ENCODE measurements at regions not wholly inside any gene's neighbourhood (a gene's known extent, or its start where the extent isn't known, plus 50 kb on each side); places are given as distances from the start of the nearest gene placed in this dataset.

- DNase-seq, result no peak
These were observed 190.6 kb upstream of the NEIL3 start for GRCh38 chr4:177119021-177119471.

DNA sequence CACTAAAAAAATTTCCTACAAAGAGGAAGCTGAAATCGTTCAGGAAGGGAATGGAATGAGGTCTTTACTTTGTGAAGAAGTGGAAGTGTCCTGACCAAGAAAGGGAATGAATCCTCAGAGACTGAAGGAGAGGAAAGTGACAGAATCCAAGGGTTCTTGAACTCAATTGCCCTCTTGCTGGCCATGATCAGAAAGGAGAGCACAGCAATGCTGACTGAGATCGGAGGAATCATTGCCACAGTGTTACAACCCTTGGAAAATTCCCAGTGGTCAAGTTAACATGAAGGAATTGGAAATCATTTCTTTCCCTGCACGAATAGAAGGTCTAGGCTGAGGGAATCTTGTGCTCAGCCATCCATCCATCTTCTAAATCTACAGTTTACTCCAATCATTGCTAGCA is 190.0 kb upstream of the NEIL3 start:
- DNase-seq, result no peak

- no peak for DNase-seq
These were observed 185.9 kb upstream of the NEIL3 start for GRCh38 chr4:177123811-177124210.

DNA sequence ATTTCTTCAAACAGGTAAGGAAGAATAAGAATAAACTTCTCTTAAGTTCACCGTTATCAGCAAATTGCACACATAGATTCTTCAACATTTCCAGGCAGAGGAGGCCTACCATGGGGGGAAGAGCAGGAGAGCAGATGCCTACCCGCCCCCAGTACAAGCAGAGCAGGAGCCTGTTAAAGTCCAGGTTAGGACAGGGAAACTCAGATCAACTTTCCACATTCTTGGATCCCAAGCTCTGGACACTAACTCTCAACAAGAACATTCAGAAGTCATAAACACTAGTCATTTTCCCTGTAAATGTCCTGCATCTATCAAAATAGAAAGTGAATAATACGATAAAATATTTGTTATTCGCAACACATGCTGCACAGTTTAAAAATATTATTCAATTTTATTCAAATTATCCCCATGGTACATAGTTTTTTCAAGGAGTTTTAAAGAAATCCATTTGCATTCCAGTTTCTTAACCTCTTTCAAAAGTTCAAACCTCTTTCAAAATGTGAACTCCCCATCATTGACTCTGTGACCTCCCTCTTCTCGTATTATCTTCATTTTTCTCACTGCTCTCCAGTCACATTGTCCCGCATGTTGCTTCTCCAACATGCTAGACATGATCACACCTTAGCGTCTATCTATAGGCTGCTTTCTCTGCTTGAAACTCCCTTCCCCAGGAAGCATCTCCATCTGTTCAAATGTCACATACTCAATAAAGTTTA is 185.2 kb upstream of the NEIL3 start:
- DNase-seq, result no peak

GRCh38 chr4:177125656-177126055 is 184.0 kb upstream of the NEIL3 start:
- no peak for DNase-seq

- no peak for DNase-seq
These were observed 182.0 kb upstream of the NEIL3 start for GRCh38 chr4:177127658-177128057.

DNA sequence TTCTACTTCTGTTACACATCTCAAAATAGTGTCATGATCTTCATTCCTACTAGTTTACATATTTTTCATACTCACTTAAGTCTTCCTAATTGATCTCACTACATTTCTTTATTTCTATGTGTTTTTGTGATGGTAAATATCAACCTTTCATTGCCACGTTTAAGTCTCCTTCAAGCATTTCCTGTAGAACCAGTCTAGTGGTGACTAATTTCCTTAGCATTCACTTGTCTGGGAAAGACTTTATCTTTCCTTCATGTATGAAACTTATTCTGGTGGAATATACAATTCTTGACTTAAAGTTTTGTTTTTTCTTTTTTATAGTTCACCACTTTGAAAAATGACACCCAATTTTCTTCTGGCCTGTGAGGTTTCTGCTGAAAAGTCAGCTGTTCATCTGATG is 181.4 kb upstream of the NEIL3 start:
- DNase-seq, result no peak

GRCh38 chr4:177131736-177132135 is 177.9 kb upstream of the NEIL3 start:
- DNase-seq, result no peak

DNA sequence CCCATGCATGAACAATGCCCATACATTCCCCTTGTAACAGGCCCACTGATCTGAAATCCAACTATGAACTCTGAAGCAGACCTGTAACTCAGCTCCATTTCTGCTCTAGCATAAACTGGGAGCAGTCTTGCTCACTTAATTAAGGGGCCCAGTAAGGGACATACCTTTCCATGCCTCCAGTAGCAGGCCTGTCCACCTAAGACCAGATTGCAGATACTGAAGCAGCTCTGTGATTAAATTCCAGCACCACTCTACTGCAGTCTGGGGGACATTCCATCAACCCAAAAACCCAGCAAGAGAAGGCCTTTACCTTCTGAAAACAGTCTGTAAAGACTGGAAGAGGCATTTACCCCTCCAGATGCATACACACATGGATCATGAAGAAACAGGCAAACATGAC is 162.0 kb upstream of the NEIL3 start:
- no peak for DNase-seq

DNA sequence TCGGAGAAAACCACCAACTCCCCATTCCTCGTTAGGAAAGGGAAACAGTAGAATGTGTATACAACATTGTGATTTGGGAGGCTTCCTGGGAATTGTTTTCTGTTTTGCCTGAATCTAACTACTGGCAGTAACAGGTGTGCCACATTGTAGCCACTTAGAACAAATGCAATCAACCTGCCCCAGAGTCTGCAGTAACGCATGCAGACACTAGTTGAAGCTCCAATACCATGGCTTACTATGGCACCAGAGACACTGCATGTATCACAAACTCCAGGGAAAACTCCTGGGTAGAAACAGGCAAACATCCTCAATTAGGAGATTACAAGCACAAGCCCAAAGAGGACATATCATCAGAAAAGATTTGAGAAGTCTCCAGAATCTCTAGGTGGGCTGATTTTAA is 154.2 kb upstream of the NEIL3 start:
- DNase-seq, result no peak

DNA sequence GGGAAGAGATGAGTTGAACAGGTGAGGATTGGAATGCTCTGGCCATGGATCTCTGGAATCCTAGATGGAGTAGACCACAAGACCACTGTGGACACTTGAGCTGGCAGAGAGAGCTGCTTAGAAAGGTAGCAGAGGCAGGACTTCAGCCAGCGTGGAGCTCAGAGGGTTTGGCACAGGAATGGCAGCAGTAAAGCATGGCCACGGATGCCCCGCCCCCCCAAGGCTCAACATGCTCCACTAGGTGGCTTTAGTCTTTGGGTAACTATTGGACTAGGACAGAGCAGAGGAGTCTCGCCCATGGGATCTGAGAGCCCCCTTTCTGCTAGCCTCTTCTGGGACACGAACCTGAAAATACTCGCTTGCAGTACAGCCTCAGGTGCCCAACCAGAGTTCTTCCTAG is 150.1 kb upstream of the NEIL3 start:
- DNase-seq, result no peak

DNA sequence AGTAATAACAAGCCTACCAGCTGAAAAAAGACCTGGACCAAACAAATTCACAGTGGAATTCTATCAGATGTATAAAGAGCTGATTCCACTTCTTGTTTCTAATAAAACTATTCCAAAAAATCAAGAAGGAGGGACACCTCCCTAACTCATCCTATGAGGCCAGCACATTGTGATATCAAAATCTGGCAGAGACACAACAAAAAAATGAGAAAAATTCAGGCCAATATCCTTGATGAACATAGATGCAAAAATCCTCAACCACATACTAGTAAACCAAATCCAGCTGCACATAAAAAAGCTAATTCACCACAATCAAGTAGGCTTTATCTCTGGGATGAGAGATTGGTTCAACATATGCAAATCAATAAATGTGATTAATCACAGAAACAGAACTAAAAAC is 147.9 kb upstream of the NEIL3 start:
- no peak for DNase-seq

DNA sequence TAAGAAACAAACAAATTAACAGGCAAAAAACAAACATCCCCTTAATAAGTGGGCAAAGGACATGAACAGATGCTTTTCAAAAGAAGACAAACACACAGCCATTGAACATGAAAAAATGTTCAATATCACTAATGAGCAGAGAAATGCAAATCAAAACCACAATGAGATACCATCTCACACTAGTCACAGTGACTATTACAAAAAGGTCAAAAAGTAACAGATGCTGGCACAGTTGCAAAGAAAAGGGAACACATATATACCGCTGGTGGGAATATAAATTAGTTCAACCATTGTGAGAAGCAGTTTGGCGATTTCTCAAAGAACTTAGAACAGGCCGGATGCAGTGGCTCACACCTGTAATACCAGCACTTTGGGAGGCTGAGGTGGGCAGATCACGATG is 146.1 kb upstream of the NEIL3 start:
- DNase-seq, result no peak

GRCh38 chr4:177171588-177171987 is 138.1 kb upstream of the NEIL3 start:
- no peak for DNase-seq

- no peak for DNase-seq
These were observed 134.2 kb upstream of the NEIL3 start for GRCh38 chr4:177175473-177175872.

DNA sequence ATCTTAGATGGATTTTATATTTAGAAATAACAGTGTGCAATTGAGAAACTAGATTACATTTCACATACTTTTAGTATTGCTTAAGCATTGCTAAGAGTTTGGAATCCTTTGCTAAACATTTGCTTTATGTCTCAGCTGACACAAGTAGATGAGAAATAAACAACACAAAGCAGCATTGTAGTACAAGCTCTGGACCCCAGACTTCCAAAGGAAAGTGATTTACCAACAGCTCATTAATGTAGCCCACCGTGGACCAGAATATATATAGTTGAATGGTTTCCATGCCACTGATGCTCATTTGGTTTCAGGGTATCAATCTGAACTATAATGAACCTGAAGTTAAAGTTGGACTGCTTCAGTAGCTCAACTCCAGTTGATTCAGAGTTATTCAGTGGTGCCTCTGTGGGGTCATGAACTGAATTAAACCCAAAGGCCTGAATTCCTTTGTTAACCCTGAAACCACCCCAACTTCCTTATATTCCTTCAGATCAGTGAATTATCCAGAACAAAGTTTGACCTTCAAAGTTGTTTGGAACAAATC is 132.1 kb upstream of the NEIL3 start:
- no peak for DNase-seq

- DNase-seq, result no peak
These were observed 131.4 kb upstream of the NEIL3 start for GRCh38 chr4:177178246-177178645.

GRCh38 chr4:177182166-177182565 is 127.5 kb upstream of the NEIL3 start:
- no peak for DNase-seq

DNA sequence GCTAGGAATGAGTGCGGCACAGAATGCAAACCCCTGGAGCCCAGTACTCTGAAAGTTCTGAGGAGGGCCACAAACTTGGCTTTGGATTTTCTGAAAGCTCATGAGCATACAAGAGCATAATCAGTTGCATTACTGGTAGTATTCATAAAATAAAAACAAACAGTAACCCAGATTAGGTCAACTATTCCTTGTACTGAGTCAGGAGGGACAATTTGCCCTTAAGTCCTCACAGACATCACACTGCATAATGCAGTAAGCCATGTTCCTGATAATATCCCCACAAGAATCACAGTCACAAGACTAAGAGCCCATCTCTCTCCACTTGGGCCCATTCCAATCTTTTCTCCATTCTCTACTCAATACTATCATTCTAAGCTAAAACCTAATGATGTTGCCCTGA is 126.9 kb upstream of the NEIL3 start:
- no peak for DNase-seq

DNA sequence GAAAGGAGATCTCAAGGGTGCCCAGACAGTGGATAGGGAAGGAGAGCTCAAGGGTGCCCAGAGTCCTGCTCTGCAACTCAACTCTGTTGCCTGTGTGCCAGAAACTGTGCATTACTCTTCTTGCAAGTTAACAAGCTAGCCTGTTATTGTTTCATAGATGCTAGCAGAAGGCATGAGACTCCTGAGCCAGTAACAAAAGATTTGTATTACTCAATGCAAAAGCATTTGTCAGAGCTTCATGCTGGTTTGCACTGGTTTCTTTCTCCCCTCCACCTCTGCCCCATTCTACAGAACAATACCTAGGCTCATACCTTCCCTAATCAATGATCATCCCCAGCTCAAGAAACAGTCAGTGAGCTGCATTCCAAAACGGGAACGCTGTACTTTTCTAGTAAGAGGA is 124.5 kb upstream of the NEIL3 start:
- no peak for DNase-seq

- DNase-seq, result no peak
These were observed 124.1 kb upstream of the NEIL3 start for GRCh38 chr4:177185579-177185978.

GRCh38 chr4:177187371-177187770 is 122.3 kb upstream of the NEIL3 start:
- DNase-seq, result no peak

- no peak for DNase-seq
These were observed 118.6 kb upstream of the NEIL3 start for GRCh38 chr4:177190995-177191580.

GRCh38 chr4:177191586-177191985 is 118.1 kb upstream of the NEIL3 start:
- no peak for DNase-seq

DNA sequence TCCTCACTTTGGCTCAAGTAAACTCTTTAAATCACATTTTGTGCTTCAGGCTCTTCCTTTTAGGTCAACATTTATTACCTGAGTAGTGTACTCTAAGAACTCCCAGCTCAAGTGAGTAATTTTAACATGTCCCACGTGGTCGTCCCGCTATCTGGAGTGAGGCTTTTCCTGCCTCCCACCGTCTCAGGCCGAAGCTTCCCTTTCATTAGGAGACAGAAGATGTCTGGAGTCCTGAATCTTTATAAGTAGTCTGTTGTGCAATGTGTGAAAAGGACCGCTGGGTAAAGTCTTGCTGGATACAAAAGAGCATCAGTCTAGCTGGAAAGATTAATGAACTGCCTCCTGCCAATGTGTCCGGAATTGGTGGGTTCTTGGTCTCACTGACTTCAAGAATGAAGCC is 117.7 kb upstream of the NEIL3 start:
- no peak for DNase-seq
